ENCODE measurements at regions not wholly inside any gene's neighbourhood (a gene's known extent, or its start where the extent isn't known, plus 50 kb on each side); places are given as distances from the start of the nearest gene placed in this dataset.

- no peak for TF ChIP-seq MAX (IDR thresholded peaks at IDR 0.05)
- TF ChIP-seq TEAD4 (IDR thresholded peaks at IDR 0.05), result no peak
- TF ChIP-seq FOXM1 (IDR thresholded peaks at IDR 0.05; ENCODE audit: borderline replicate concordance, low read depth), result no peak
- TF ChIP-seq EP300 (IDR thresholded peaks at IDR 0.05; ENCODE audit: borderline replicate concordance), result no peak
- TF ChIP-seq EGR1 (IDR thresholded peaks at IDR 0.05), result no peak
- no peak for TF ChIP-seq TCF12 (IDR thresholded peaks at IDR 0.05; ENCODE audit: low read depth)
- TF ChIP-seq TAF1 (IDR thresholded peaks at IDR 0.05; ENCODE audit: low read depth), result no peak
- TF ChIP-seq CREB1 (IDR thresholded peaks at IDR 0.05; ENCODE audit: low read depth), result no peak
- TF ChIP-seq ZBTB7A (IDR thresholded peaks at IDR 0.05; ENCODE audit: low read depth), result no peak
- TF ChIP-seq CEBPB (IDR thresholded peaks at IDR 0.05), result no peak
- TF ChIP-seq YY1 (IDR thresholded peaks at IDR 0.05; ENCODE audit: low read depth), result no peak
- TF ChIP-seq REST (IDR thresholded peaks at IDR 0.05; ENCODE audit: low read depth), result no peak
- TF ChIP-seq NFIC (IDR thresholded peaks at IDR 0.05), result no peak
- TF ChIP-seq RAD21 (IDR thresholded peaks at IDR 0.05; ENCODE audit: low read depth), result no peak
- TF ChIP-seq USF1 (IDR thresholded peaks at IDR 0.05), result no peak
These were observed 93.6 kb upstream of the CCDC91 start for GRCh38 chr12:28096649-28097048.

GRCh38 chr12:28097221-28097620, 93.0 kb upstream of the CCDC91 start:
- TF ChIP-seq EP300 (IDR thresholded peaks at IDR 0.05; ENCODE audit: borderline replicate concordance) (no peak), FOXM1 (IDR thresholded peaks at IDR 0.05; ENCODE audit: borderline replicate concordance, low read depth) (no peak), MAX (IDR thresholded peaks at IDR 0.05) (no peak), CREB1 (IDR thresholded peaks at IDR 0.05; ENCODE audit: low read depth) (no peak), REST (IDR thresholded peaks at IDR 0.05; ENCODE audit: low read depth) (no peak)

- TF ChIP-seq REST (IDR thresholded peaks at IDR 0.05; ENCODE audit: low read depth) (no peak), YY1 (IDR thresholded peaks at IDR 0.05; ENCODE audit: low read depth) (no peak), NFIC (IDR thresholded peaks at IDR 0.05) (no peak), TCF12 (IDR thresholded peaks at IDR 0.05; ENCODE audit: low read depth) (no peak), EP300 (IDR thresholded peaks at IDR 0.05; ENCODE audit: borderline replicate concordance) (no peak), FOXM1 (IDR thresholded peaks at IDR 0.05; ENCODE audit: borderline replicate concordance, low read depth) (no peak), MAX (IDR thresholded peaks at IDR 0.05) (no peak), EGR1 (IDR thresholded peaks at IDR 0.05) (no peak), CEBPB (IDR thresholded peaks at IDR 0.05) (no peak), TAF1 (IDR thresholded peaks at IDR 0.05; ENCODE audit: low read depth) (no peak), USF1 (IDR thresholded peaks at IDR 0.05) (no peak), TEAD4 (IDR thresholded peaks at IDR 0.05) (no peak), ZBTB7A (IDR thresholded peaks at IDR 0.05; ENCODE audit: low read depth) (no peak), CREB1 (IDR thresholded peaks at IDR 0.05; ENCODE audit: low read depth) (no peak), RAD21 (IDR thresholded peaks at IDR 0.05; ENCODE audit: low read depth) (no peak)
These were observed 90.4 kb upstream of the CCDC91 start for GRCh38 chr12:28099871-28100270.

GRCh38 chr12:28100717-28101116, 89.5 kb upstream of the CCDC91 start:
- no peak for TF ChIP-seq RAD21 (IDR thresholded peaks at IDR 0.05; ENCODE audit: low read depth)
- no peak for TF ChIP-seq TEAD4 (IDR thresholded peaks at IDR 0.05)
- TF ChIP-seq REST (IDR thresholded peaks at IDR 0.05; ENCODE audit: low read depth), result no peak
- no peak for TF ChIP-seq FOXM1 (IDR thresholded peaks at IDR 0.05; ENCODE audit: borderline replicate concordance, low read depth)

Data from Ishikawa (cell line).